ENCODE measurements at regions not wholly inside any gene's neighbourhood (a gene's known extent, or its start where the extent isn't known, plus 50 kb on each side); places are given as distances from the start of the nearest gene placed in this dataset.

DNA sequence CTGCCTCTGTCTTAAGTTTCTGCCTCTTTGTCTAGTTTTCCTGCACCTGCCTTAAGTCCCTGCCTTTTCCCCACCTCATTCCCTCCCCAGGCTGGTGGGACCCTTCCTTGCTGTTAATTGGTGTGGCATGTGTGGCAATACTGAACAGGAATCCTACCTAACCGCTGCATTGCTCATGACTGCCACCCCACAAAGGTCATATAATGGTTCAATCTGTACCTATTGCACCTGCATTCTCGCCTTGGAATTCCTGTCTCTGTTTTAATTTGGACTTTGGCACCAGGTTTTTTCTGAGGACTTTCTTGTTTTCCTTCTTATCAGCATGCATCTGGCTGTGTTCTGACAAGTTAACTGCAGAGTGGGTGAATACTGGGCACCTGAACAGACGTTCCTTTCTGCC is 966.2 kb upstream of the TMEM132C start:
- DNase-seq = no peak
- Histone ChIP-seq H3K4me3 (ENCODE audit: insufficient read depth, low read depth, low read length, poor library complexity, severe bottlenecking) (no peak overlapping the region), H3K4me1 (ENCODE audit: control insufficient read depth, insufficient read depth, low read length, poor library complexity, severe bottlenecking) (no peaks in the 10 kb centered on the region), H3K36me3 (ENCODE audit: control insufficient read depth, insufficient read depth, low read length) (no peaks in the 10 kb centered on the region), H3K27ac (ENCODE audit: insufficient read depth, low read length, poor library complexity, severe bottlenecking) (no peak overlapping the region), H3K9me3 (ENCODE audit: control insufficient read depth, low read length) (no peaks in the 10 kb centered on the region), H3K27me3 (replicated peaks; ENCODE audit: control insufficient read depth, insufficient read depth, low read length, poor library complexity, severe bottlenecking) (no peaks in the 10 kb centered on the region)

DNA sequence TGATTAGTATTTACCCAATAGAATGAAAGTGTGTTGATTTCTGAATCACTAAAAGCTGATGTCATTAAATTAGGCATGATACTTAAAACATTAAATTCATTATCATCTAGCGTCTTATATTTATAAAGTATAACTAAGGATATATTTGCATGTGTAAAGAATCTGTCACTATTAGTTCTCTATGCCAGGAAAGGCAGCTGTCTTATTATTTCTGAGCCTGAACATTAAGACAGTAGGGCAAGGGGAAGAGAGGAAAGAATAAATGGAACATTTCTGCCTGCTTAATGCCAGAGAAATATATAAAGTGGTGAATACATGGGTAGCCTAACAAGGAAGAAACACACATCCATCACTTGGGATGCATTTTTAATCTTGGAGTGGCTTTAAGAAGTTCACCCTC is 965.1 kb upstream of the TMEM132C start:
- Histone ChIP-seq H3K4me1 (ENCODE audit: control insufficient read depth, insufficient read depth, low read length, poor library complexity, severe bottlenecking) (no peaks in the 10 kb centered on the region), H3K9me3 (ENCODE audit: control insufficient read depth, low read length) (no peaks in the 10 kb centered on the region), H3K27ac (ENCODE audit: insufficient read depth, low read length, poor library complexity, severe bottlenecking) (no peak overlapping the region), H3K27me3 (replicated peaks; ENCODE audit: control insufficient read depth, insufficient read depth, low read length, poor library complexity, severe bottlenecking) (no peaks in the 10 kb centered on the region), H3K36me3 (ENCODE audit: control insufficient read depth, insufficient read depth, low read length) (no peaks in the 10 kb centered on the region), H3K4me3 (ENCODE audit: insufficient read depth, low read depth, low read length, poor library complexity, severe bottlenecking) (no peak overlapping the region)
- no peak for DNase-seq

DNA sequence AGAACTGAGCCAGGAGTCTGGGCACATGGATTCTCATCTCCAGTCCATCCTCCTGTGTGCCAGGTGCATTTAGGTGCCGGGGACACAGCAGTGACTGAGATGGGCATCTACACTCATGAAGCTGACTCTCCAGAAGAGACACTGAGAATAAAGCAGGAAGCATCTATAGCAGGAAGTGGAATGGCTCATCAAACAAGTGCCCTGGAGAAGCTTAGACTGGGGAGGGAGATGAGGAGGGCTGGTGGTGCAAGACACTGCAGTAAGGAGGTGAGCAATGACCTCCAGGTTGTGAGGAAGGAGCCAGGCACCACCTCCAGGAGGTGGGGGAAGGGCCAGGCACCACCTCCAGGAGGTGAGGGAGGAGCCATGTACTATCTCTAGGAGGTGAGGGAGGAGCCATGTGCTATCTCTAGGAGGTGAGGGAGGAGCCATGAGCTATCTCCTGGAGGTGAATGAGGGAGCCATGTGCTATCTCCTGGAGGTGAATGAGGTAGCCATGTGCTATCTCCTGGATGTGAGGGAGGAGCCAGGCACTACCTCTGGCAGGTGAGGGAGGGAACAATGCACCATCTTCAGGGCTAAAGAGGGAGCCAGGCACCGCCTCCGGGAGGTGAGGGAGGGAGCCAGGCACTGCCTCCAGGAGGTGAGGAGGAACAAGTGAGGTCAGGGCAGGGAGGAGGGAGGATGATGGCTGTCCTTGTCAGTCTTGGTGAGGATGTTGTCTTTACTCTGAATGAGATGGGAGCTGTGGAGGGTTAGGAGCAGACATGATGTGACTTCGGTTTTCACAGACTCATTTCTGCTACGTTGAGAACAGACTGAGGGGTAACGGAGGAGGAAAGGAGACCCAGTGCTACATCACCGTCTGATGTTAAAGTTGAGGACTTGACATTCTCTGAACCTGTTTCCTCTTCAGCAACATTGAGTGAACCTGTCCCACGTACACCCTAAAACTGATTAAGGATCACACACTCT is 961.9 kb upstream of the TMEM132C start:
- no peak for DNase-seq
- H3K27ac ChIP-seq (ENCODE audit: insufficient read depth, low read length, poor library complexity, severe bottlenecking) = no peak overlapping the region
- no peaks in the 10 kb centered on the region for H3K27me3 ChIP-seq (replicated peaks; ENCODE audit: control insufficient read depth, insufficient read depth, low read length, poor library complexity, severe bottlenecking)
- H3K9me3 ChIP-seq (ENCODE audit: control insufficient read depth, low read length) = no peaks in the 10 kb centered on the region
- H3K4me3 ChIP-seq (ENCODE audit: insufficient read depth, low read depth, low read length, poor library complexity, severe bottlenecking) = no peak overlapping the region
- no peaks in the 10 kb centered on the region for H3K36me3 ChIP-seq (ENCODE audit: control insufficient read depth, insufficient read depth, low read length)
- H3K4me1 ChIP-seq (ENCODE audit: control insufficient read depth, insufficient read depth, low read length, poor library complexity, severe bottlenecking) = no peaks in the 10 kb centered on the region

DNA sequence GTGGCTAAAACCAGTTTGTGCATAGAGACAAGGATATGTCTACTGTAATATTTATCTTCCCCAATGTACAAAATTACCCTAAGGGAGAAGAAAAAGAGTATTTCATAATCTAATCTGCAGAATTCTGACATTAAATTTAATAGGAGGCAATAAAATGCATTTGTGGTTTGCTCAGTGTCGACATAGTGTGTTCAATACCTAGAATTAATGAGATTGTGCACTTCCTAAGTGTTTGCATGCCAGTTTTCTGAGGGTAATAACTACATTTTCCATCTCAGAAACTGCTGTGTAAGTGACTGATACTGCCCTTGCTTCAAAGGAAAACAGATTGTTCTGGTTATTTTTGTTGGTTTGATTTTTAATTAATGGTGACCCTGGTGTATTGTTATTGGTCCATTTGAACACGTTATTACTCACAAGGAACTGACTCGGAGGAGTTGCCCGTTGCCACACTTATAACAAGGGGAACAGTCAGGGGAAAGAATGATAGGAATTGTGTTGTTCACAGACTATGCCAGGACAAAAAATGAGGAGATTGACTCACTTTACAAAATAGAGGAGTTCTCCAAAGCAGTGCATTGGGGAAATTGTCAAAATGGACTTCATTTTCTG is 960.3 kb upstream of the TMEM132C start:
- Histone ChIP-seq H3K4me1 (ENCODE audit: control insufficient read depth, insufficient read depth, low read length, poor library complexity, severe bottlenecking) (no peaks in the 10 kb centered on the region), H3K27me3 (replicated peaks; ENCODE audit: control insufficient read depth, insufficient read depth, low read length, poor library complexity, severe bottlenecking) (no peaks in the 10 kb centered on the region), H3K9me3 (ENCODE audit: control insufficient read depth, low read length) (no peaks in the 10 kb centered on the region), H3K4me3 (ENCODE audit: insufficient read depth, low read depth, low read length, poor library complexity, severe bottlenecking) (no peak overlapping the region), H3K27ac (ENCODE audit: insufficient read depth, low read length, poor library complexity, severe bottlenecking) (no peak overlapping the region), H3K36me3 (ENCODE audit: control insufficient read depth, insufficient read depth, low read length) (no peaks in the 10 kb centered on the region)
- no peak for DNase-seq

DNA sequence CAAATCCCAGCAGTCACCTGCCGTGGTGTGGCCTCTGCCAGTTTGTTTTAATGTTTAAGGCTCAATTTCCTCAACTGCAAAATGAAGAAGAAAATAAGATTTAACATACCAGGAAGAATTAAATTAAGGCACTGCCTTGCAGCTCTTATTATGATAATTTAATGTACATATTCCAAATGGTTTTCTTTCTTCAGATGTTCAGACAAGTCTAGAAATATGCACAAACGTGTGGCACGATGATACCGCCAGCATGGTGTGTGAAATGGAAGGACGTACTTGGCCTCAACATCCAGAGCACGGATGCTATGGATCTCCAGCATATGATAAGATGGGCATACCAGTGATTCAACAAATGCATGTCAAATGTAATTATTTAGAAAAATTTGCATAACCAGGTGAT is 959.4 kb upstream of the TMEM132C start:
- no peaks in the 10 kb centered on the region for H3K27me3 ChIP-seq (replicated peaks; ENCODE audit: control insufficient read depth, insufficient read depth, low read length, poor library complexity, severe bottlenecking)

DNA sequence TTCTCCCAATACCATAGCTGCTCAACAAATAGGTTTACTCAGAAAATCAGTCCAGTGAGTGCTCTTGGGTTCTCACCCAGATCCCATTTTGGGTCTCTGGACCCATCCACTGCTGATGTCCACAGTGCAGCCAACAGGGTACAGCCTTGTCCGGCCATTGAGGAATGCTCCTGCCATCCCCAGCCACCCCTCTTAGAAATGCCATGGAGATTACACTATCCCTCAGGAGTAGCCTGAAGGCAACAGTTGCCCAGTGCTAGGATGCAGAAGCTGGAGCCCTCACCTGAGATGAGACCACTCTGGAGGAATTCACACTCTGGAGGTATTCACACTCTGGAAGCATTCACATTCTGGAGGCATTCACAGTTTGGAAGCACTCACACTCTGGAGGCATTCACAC is 958.8 kb upstream of the TMEM132C start:
- no peaks in the 10 kb centered on the region for H3K9me3 ChIP-seq (ENCODE audit: control insufficient read depth, low read length)
- no peak overlapping the region for H3K4me3 ChIP-seq (ENCODE audit: insufficient read depth, low read depth, low read length, poor library complexity, severe bottlenecking)
- no peaks in the 10 kb centered on the region for H3K36me3 ChIP-seq (ENCODE audit: control insufficient read depth, insufficient read depth, low read length)
- no peak overlapping the region for H3K27ac ChIP-seq (ENCODE audit: insufficient read depth, low read length, poor library complexity, severe bottlenecking)
- DNase-seq = no peak
- H3K4me1 ChIP-seq (ENCODE audit: control insufficient read depth, insufficient read depth, low read length, poor library complexity, severe bottlenecking) = no peaks in the 10 kb centered on the region
- no peaks in the 10 kb centered on the region for H3K27me3 ChIP-seq (replicated peaks; ENCODE audit: control insufficient read depth, insufficient read depth, low read length, poor library complexity, severe bottlenecking)

More for the DNA sequence above, 959.4 kb upstream of the TMEM132C start:
- DNase-seq = no peak
- Histone ChIP-seq H3K27ac (ENCODE audit: insufficient read depth, low read length, poor library complexity, severe bottlenecking) (no peak overlapping the region), H3K9me3 (ENCODE audit: control insufficient read depth, low read length) (no peaks in the 10 kb centered on the region), H3K4me1 (ENCODE audit: control insufficient read depth, insufficient read depth, low read length, poor library complexity, severe bottlenecking) (no peaks in the 10 kb centered on the region), H3K4me3 (ENCODE audit: insufficient read depth, low read depth, low read length, poor library complexity, severe bottlenecking) (no peak overlapping the region), H3K36me3 (ENCODE audit: control insufficient read depth, insufficient read depth, low read length) (no peaks in the 10 kb centered on the region)

DNA sequence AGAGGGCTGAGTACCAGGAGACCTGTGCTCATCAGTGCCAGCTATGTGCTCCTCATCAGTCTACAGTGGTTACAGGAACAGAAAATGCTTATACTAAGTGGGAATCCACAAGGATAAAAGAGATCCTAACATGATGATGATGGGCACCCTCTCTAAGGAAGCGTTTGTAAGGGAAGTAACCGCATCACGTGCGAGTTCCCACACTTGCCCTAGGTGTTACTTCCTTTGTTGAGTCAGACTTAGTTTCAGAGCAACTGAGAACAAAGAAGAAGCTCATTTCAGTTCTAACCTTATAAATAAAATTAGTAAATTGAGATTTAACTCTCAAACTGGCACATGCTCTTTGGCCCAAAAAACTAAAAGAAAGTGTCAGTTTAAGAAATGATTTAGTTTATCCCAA is 956.4 kb upstream of the TMEM132C start:
- no peaks in the 10 kb centered on the region for H3K36me3 ChIP-seq (ENCODE audit: control insufficient read depth, insufficient read depth, low read length)
- no peaks in the 10 kb centered on the region for H3K4me1 ChIP-seq (ENCODE audit: control insufficient read depth, insufficient read depth, low read length, poor library complexity, severe bottlenecking)
- H3K27me3 ChIP-seq (replicated peaks; ENCODE audit: control insufficient read depth, insufficient read depth, low read length, poor library complexity, severe bottlenecking) = no peaks in the 10 kb centered on the region
- no peak overlapping the region for H3K27ac ChIP-seq (ENCODE audit: insufficient read depth, low read length, poor library complexity, severe bottlenecking)
- H3K9me3 ChIP-seq (ENCODE audit: control insufficient read depth, low read length) = no peaks in the 10 kb centered on the region
- no peak overlapping the region for H3K4me3 ChIP-seq (ENCODE audit: insufficient read depth, low read depth, low read length, poor library complexity, severe bottlenecking)
- DNase-seq = no peak

DNA sequence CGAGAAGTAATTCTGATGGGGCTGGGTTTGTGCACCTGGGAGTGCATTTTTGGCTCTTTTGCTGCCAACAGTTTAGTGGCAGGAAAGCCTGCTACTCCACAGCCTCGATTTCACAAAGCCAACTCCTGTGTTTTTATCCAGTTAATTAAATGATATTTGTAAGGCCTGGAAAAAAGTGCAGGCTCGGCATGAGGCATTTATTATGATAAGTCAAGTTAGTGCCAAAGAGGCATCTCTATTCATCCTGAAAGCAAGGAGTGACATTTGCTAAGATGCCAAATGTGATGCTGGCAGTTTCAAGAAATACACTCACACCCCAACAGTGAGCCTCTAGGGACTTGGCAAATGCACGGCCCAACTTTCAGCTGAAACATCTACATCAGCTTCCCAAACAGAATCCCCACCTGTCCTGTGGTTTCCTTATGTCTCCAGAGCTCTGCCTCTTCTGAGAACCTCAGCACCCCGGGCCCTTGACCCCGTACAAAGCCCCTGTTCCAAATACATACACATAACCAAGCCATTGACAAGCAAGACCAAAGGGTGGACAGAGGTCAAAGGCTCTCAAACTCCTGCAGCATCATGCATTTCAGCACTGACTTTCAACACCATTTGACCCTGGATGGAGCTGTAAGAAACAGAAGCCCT is 955.1 kb upstream of the TMEM132C start:
- H3K9me3 ChIP-seq (ENCODE audit: control insufficient read depth, low read length) = no peaks in the 10 kb centered on the region
- H3K4me3 ChIP-seq (ENCODE audit: insufficient read depth, low read depth, low read length, poor library complexity, severe bottlenecking) = no peak overlapping the region
- no peaks in the 10 kb centered on the region for H3K36me3 ChIP-seq (ENCODE audit: control insufficient read depth, insufficient read depth, low read length)
- no peak for DNase-seq
- H3K27me3 ChIP-seq (replicated peaks; ENCODE audit: control insufficient read depth, insufficient read depth, low read length, poor library complexity, severe bottlenecking) = no peaks in the 10 kb centered on the region
- no peak overlapping the region for H3K27ac ChIP-seq (ENCODE audit: insufficient read depth, low read length, poor library complexity, severe bottlenecking)
- H3K4me1 ChIP-seq (ENCODE audit: control insufficient read depth, insufficient read depth, low read length, poor library complexity, severe bottlenecking) = no peaks in the 10 kb centered on the region

DNA sequence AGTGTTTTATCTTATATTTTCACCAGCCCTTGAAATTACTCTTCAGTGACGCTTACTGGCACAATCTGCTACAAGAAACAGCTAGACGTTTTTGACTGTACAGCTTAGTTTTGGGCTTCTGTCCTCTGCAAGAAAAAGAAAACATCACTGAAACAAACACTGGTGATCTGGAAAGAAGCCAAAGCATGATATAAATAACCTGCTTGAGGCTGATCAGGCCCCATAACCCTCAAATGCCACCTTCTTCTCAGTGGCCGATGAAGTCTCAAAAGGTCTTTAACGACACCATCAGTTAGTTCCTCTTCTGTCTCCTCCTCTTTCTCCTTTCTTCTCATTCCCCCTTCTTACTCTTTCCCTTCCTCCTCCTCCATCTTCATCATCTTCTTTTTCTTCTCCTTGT is 942.3 kb upstream of the TMEM132C start:
- Histone ChIP-seq H3K27ac (ENCODE audit: insufficient read depth, low read length, poor library complexity, severe bottlenecking) (no peak overlapping the region), H3K4me1 (ENCODE audit: control insufficient read depth, insufficient read depth, low read length, poor library complexity, severe bottlenecking) (no peaks in the 10 kb centered on the region), H3K36me3 (ENCODE audit: control insufficient read depth, insufficient read depth, low read length) (no peaks in the 10 kb centered on the region), H3K4me3 (ENCODE audit: insufficient read depth, low read depth, low read length, poor library complexity, severe bottlenecking) (no peak overlapping the region), H3K9me3 (ENCODE audit: control insufficient read depth, low read length) (no peaks in the 10 kb centered on the region), H3K27me3 (replicated peaks; ENCODE audit: control insufficient read depth, insufficient read depth, low read length, poor library complexity, severe bottlenecking) (no peaks in the 10 kb centered on the region)
- DNase-seq = no peak

DNA sequence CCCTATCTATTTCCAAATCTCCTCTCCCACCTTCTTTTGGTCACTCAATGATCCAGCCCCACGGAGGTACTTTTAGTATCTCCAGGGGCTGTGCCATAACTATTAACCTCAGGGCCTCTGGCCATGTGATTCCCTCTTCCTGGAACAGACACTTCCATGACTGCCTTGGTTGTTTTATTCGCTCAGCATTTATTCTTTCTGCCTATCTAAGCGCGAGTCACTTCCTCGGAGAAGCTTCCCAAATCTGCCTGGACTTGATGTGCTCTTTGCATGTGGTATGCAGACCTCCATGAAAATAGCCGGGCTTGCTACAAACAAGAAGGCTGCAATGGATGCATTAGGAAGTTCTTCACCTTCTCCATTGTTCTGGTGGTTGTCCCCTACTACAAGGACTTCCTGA is 939.0 kb upstream of the TMEM132C start:
- Histone ChIP-seq H3K9me3 (ENCODE audit: control insufficient read depth, low read length) (no peaks in the 10 kb centered on the region), H3K4me3 (ENCODE audit: insufficient read depth, low read depth, low read length, poor library complexity, severe bottlenecking) (no peak overlapping the region), H3K27me3 (replicated peaks; ENCODE audit: control insufficient read depth, insufficient read depth, low read length, poor library complexity, severe bottlenecking) (no peaks in the 10 kb centered on the region), H3K4me1 (ENCODE audit: control insufficient read depth, insufficient read depth, low read length, poor library complexity, severe bottlenecking) (no peaks in the 10 kb centered on the region), H3K27ac (ENCODE audit: insufficient read depth, low read length, poor library complexity, severe bottlenecking) (no peak overlapping the region), H3K36me3 (ENCODE audit: control insufficient read depth, insufficient read depth, low read length) (no peaks in the 10 kb centered on the region)
- no peak for DNase-seq

All from effector memory CD4-positive, alpha-beta T cell (primary cell).